Thoracic aorta (tissue), 2 donors: ENCODE measurements at regions not wholly inside any gene's neighbourhood (a gene's known extent, or its start where the extent isn't known, plus 50 kb on each side); places are given as distances from the start of the nearest gene placed in this dataset.

Experiments used
- ATAC-seq: fragments of 150-250 bp; one replicate; pipeline ENCODE4 v1.8.0; 2017; ENCODE audit warnings: low read depth; ENCODE audit not compliant: insufficient number of reproducible peaks, low FRiP score
- DNase-seq: peaks from one replicate; pipeline ENCODE4 v3.0.0-alpha.2; 2020; ENCODE audit warnings: low spot score
- H3K27ac ChIP-seq, 2 donors: fragments of 200-600 bp; sonication (generic); 1 replicate in 1 of 2; 2 replicates in 1 of 2; pipeline ENCODE4 v1.5.1; 2016; ENCODE audit warnings: mild to moderate bottlenecking in 2 of 2, moderate library complexity in 2 of 2
- H3K27me3 ChIP-seq: fragments of 200-600 bp; sonication (generic); replicated peaks from 2 replicates; pipeline ENCODE4 v1.6.0; 2016; ENCODE audit warnings: mild to moderate bottlenecking; ENCODE audit not compliant: insufficient read depth
- H3K36me3 ChIP-seq: fragments of 200-600 bp; sonication (generic); one replicate; pipeline ENCODE4 v1.5.1; 2016
- H3K4me1 ChIP-seq, 2 donors: fragments of 200-600 bp; sonication (generic); 1 replicate in 1 of 2; 2 replicates in 1 of 2; pipeline versions ENCODE4 v1.5.1 to v1.6.0; 2016; ENCODE audit warnings: low read depth in 2 of 2, mild to moderate bottlenecking in 1 of 2; ENCODE audit not compliant: control insufficient read depth in 1 of 2
- H3K4me3 ChIP-seq: fragments of 200-600 bp; sonication (generic); 2 replicates; pipeline ENCODE4 v1.5.1; 2016; ENCODE audit warnings: mild to moderate bottlenecking
- H3K9me3 ChIP-seq: fragments of 200-600 bp; sonication (generic); 2 replicates; pipeline ENCODE4 v1.5.1; 2016
- CTCF ChIP-seq: fragments of 200-600 bp; sonication (generic); IDR thresholded peaks from one replicate; pipeline ENCODE4 v1.5.1; 2019; ENCODE audit warnings: antibody characterized with exemption

GRCh38 chr18:2394684-2395083 lies 176.6 kb downstream of the METTL4 start:
- Histone ChIP-seq H3K36me3 (no peaks in the 10 kb centered on the region), H3K9me3 (no peaks in the 10 kb centered on the region), H3K4me1 (no peaks in the 10 kb centered on the region), H3K27ac (no peak overlapping the region), H3K27me3 (no peaks in the 10 kb centered on the region), H3K4me3 (no peak overlapping the region)
- DNase-seq = no peak
- ATAC-seq = no peak
- TF ChIP-seq CTCF = no peak

- TF ChIP-seq CTCF = no peak
- H3K4me1 ChIP-seq = no peaks in the 10 kb centered on the region
- no peaks in the 10 kb centered on the region for H3K27me3 ChIP-seq
- ATAC-seq (no peak), DNase-seq (no peak)
- H3K27ac ChIP-seq = no peak overlapping the region
- no peak overlapping the region for H3K4me3 ChIP-seq
- H3K36me3 ChIP-seq = no peaks in the 10 kb centered on the region
- H3K9me3 ChIP-seq = no peaks in the 10 kb centered on the region
These were observed 175.7 kb downstream of the METTL4 start for GRCh38 chr18:2395427-2396161.

GRCh38 chr18:2396162-2396505 lies 175.2 kb downstream of the METTL4 start:
- Histone ChIP-seq H3K9me3 (no peaks in the 10 kb centered on the region), H3K36me3 (no peaks in the 10 kb centered on the region), H3K4me3 (no peak overlapping the region), H3K27me3 (no peaks in the 10 kb centered on the region), H3K27ac (no peak overlapping the region), H3K4me1 (no peaks in the 10 kb centered on the region)
- ATAC-seq = no peak
- DNase-seq = no peak
- TF ChIP-seq CTCF = no peak

- DNase-seq (no peak), ATAC-seq (no peak)
- Histone ChIP-seq H3K36me3 (no peaks in the 10 kb centered on the region), H3K4me1 (no peaks in the 10 kb centered on the region), H3K9me3 (no peaks in the 10 kb centered on the region), H3K4me3 (no peak overlapping the region), H3K27me3 (no peaks in the 10 kb centered on the region), H3K27ac (no peak overlapping the region)
- no peak for TF ChIP-seq CTCF
These were observed 170.6 kb downstream of the METTL4 start for GRCh38 chr18:2400701-2401196.

GRCh38 chr18:2402084-2402483 lies 169.2 kb downstream of the METTL4 start:
- Histone ChIP-seq H3K9me3 (no peaks in the 10 kb centered on the region), H3K27ac (no peak overlapping the region), H3K4me3 (no peak overlapping the region), H3K4me1 (no peaks in the 10 kb centered on the region), H3K27me3 (no peaks in the 10 kb centered on the region), H3K36me3 (no peaks in the 10 kb centered on the region)
- no peak for DNase-seq
- ATAC-seq = no peak
- TF ChIP-seq CTCF = no peak
